Stimulated activated CD4-positive, alpha-beta T cell treated with anti-CD3 and anti-CD28 coated beads, Interleukin-4, amount 100 ng/mL, for 4 hours (primary cell): ENCODE measurements at regions not wholly inside any gene's neighbourhood (a gene's known extent, or its start where the extent isn't known, plus 50 kb on each side); places are given as distances from the start of the nearest gene placed in this dataset.
"Not testable (repeated sequence)": the region's sequence is repeated elsewhere in the genome, so short reads cannot be mapped to it uniquely, and the experiment has no call there.

Experiments
- DNase-seq, 2 experiments: peaks; one replicate each; pipeline ENCODE4 v3.0.0-alpha.2; 2020

- no peak for DNase-seq
Observed at GRCh38 chr17:69677130-69677529, 262.6 kb downstream of the MAP2K6 start.

- no peak for DNase-seq
Observed at GRCh38 chr17:69678206-69678605, 263.7 kb downstream of the MAP2K6 start.

- no peak for DNase-seq
Observed at GRCh38 chr17:69679829-69680228, 265.3 kb downstream of the MAP2K6 start.

- no peak for DNase-seq
Observed at GRCh38 chr17:69684251-69684650, 269.8 kb downstream of the MAP2K6 start.

GRCh38 chr17:69685150-69685549 is 270.7 kb downstream of the MAP2K6 start:
- DNase-seq, result not testable (repeated sequence)

GRCh38 chr17:69690531-69690930 is 276.0 kb downstream of the MAP2K6 start:
- no peak for DNase-seq

- DNase-seq, result no peak
Observed at GRCh38 chr17:69692171-69692570, 277.7 kb downstream of the MAP2K6 start.

- no peak for DNase-seq
Observed at GRCh38 chr17:69695646-69696045, 281.1 kb downstream of the MAP2K6 start.

GRCh38 chr17:69696650-69697049 is 282.2 kb downstream of the MAP2K6 start:
- DNase-seq, result no peak

- DNase-seq, result not testable (repeated sequence)
Observed at GRCh38 chr17:69698352-69698751, 283.9 kb downstream of the MAP2K6 start.

- no peak for DNase-seq
Observed at GRCh38 chr17:69702078-69702477, 287.6 kb downstream of the MAP2K6 start.

GRCh38 chr17:69703751-69704150 is 289.3 kb downstream of the MAP2K6 start:
- DNase-seq, result no peak

- DNase-seq, result no peak
Observed at GRCh38 chr17:69704935-69705334, 290.4 kb downstream of the MAP2K6 start.

GRCh38 chr17:69706127-69706526 is 291.6 kb downstream of the MAP2K6 start:
- DNase-seq, result no peak

- DNase-seq, result no peak
Observed at GRCh38 chr17:69709441-69709840, 294.9 kb downstream of the MAP2K6 start.

GRCh38 chr17:69710926-69711325 is 296.4 kb downstream of the MAP2K6 start:
- DNase-seq, result no peak

GRCh38 chr17:69711541-69711940 is 297.0 kb downstream of the MAP2K6 start:
- no peak for DNase-seq

GRCh38 chr17:69712801-69713311 is 298.4 kb downstream of the MAP2K6 start:
- DNase-seq, result no peak

- no peak for DNase-seq
Observed at GRCh38 chr17:69713815-69714214, 299.3 kb downstream of the MAP2K6 start.

- no peak for DNase-seq
Observed at GRCh38 chr17:69714669-69715068, 300.2 kb downstream of the MAP2K6 start.

- DNase-seq, result no peak
Observed at GRCh38 chr17:69715656-69716055, 301.2 kb downstream of the MAP2K6 start.

- no peak for DNase-seq
Observed at GRCh38 chr17:69716556-69716955, 302.1 kb downstream of the MAP2K6 start.

GRCh38 chr17:69717214-69717613 is 302.7 kb downstream of the MAP2K6 start:
- no peak for DNase-seq

GRCh38 chr17:69717819-69718218 is 303.3 kb downstream of the MAP2K6 start:
- DNase-seq, result no peak

GRCh38 chr17:69719474-69720048 is 305.1 kb downstream of the MAP2K6 start:
- no peak for DNase-seq
